LHCN-M2 (cell line): ENCODE measurements at regions not wholly inside any gene's neighbourhood (a gene's known extent, or its start where the extent isn't known, plus 50 kb on each side); places are given as distances from the start of the nearest gene placed in this dataset.
A peak's percentile ranks its signal among the peaks of the same experiment; 100 is the strongest.

Experiments used
- DNase-seq: peaks from one replicate; pipeline ENCODE4 v3.0.0-alpha.2; 2012; ENCODE audit warnings: low read depth

DNA sequence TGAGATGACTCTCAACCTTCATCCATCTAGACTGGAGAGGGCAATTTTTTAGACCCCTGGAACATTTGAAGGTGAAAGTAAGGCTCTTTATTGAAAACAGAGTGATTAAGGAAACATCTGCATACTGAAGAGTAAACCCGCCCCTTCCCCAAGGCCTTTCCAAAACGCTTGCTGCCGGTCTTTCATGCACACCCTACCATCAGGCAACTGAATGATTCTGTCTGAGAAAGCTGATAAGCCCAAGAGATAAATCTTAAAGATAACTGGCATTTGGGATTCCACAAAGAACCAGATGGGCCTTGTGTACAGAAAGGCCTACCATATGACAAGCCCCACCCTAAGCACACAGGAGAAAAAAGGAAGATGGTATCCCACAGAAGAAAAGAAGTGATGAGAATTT, 54.4 kb upstream of the PIK3R1 start:
- no peak for DNase-seq

DNA sequence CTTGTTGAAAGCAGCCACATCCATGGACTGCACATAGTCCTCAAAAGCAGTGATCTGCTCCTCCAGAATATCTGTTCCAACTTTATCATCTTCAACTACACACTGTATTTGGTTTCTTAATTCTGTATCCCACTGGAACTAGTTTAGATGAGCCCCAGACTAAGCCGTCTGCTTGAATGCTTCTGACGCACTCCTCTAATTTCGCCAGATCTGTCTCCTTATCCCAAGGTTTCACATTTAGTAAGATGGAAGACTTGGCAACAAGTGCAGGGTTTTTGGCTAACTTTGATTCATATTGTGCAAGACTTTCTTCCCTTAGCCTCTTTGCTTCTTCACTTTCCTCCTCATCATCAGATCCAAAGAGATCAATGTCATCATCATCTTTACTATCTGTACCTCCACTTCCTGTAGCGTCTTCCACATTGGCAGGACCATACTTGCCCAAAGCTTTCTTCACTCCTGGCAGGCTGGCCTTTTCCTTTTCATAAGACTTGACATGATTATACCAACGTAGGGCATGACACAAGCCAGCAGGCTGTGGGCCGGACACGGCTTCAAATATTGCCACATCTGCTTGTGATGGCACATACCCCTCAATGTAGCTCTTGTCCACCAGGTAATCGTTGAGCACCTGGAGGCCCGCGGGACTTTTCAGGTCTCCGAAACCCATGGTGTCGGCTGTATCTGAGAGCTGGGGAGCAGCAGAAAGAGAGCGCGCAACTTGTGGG, 56.2 kb upstream of the PIK3R1 start:
- DNase-seq: no peak

DNA sequence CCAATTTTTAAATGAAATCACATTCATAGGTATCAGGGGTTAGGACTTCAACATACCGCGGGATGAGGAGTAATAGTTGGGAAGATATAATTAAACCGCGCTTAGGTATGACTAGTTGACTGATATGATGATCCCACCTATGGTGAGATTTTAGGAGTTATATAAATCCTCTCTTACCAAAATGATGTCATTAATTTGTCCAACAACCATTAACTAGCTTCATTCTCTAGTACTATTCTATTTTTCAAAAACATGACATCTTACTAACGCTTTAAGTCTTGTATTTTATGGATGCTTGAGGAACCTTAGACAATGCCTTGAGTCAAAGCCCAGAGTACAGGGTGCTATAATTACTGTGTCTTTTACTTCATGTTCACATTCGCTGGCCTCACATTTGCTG, 59.6 kb upstream of the PIK3R1 start:
- no peak for DNase-seq

DNA sequence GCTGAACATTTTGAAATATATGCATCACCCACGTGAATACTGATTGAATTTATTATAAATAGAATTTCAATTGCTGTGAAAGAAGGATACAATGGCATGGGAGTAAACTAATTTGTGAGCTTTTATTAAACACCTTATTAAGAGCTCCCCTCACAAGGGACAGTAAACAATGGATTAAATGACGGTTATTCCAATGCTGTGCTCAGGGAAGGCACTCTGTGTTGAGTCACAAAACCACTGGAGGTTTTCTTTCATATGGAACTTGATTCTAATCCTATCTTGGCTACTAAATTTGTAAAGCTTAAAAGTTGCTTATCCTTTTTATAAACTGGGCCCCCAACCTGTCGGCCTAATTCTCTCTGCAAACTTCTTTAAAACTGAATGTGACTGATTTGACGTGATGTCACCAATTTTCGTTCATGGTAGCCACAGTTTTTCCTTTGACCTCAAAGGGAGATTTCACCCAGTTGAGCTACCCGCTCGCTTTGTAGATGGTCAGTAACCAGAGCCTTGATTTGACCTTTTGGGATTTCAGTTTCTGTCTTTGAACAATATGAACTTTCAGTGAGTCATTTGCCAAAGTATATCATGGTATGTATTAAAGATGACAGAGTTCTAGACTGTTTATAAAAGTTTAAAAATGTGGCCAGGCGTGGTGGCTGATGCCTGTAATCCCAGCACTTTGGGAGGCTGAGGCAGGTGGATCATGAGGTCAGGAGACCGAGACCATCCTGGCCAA, 61.3 kb upstream of the PIK3R1 start:
- no peak for DNase-seq

DNA sequence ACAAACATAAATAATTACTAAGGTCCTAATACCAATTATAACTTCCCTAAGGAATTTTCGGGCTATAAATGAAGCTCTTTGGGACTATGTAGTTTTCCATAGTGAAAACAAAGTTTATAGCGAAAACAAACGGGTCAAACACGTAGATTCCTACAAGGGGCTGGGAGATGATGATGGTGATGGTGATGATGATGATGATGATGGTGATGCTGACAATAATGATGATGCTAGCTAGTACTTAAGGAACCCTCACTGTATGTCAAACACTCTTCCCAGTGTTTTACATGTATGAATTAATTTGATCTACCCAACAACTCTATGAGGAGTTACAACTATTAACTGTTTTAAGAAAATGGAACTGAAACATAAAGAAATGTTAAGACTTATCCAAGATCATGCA, 63.7 kb upstream of the PIK3R1 start:
- DNase-seq: no peak

DNA sequence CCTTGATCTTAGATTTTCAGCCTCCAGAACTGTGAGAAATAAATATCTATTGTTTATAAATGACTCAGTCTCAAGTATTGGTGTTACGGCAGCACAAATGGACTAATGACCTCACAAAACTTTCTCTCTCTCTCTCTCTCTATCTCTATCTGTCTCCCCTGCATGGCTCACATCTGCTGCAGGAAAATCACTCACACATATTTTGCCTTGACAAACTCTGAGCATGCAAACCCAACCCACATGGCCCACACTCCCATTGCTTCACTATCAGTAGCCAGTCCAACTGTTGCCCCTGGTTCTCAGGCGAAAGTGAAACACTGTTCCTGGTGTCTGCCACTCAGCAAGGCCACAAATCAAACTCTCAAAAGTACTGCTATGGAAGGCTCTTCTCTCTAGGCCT, 66.4 kb upstream of the PIK3R1 start:
- DNase-seq: peak; percentile 45

DNA sequence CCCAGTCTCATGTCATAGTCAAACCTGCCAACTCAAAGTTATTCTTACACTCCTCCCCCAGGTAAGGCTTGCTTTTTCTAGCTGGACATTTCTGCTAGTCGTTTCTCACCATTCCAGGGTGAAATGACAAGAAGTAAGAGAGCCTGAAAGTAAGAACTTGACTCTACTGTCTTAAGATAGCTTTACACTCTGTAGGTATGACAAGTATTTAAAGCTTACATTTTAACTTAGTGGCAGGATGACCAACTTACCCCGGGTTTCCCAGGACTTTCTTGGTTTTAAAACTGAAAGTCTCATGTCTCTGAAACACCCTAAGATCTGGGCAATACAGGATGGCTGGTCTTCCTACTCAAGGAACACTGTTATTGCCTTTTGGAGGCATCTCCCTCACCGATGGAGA, 67.5 kb upstream of the PIK3R1 start:
- no peak for DNase-seq

DNA sequence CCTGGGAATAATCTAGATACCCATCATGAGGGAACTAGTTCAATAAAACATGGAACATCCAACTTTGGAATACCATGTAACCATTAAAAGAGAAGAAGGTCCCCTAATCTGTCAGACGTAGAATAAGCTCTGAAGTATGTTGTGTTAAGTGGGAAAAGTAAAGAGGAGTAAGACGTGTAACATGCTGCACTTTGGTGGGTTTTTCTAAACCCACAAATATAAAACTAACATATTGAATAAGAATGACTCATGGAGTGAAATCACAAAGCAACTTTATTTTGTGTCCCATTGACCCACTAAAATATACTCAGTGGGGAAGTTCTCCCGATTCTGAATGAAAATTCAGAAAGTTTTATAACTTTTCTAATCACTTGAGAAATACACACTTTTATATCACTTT, 67.9 kb upstream of the PIK3R1 start:
- DNase-seq: no peak

DNA sequence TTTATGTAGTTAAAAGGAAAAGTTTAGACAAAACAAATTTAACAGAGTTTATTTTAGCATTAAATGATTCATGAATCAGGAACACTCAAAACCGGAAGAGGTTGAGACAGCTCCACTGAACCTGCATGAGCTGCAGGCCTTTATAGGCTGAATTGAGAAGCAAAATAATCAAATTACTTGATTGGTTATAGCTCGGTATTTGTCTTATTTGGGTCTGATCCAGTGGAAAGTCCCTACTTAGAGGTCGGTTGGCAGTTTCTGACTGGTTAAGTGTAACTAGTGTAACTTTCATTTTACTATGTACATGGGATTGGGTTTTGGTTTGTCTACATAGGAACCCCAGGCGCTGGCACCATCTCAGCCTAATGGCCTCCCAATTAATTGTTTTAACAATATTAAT, 74.1 kb upstream of the PIK3R1 start:
- DNase-seq: peak; percentile 22

DNA sequence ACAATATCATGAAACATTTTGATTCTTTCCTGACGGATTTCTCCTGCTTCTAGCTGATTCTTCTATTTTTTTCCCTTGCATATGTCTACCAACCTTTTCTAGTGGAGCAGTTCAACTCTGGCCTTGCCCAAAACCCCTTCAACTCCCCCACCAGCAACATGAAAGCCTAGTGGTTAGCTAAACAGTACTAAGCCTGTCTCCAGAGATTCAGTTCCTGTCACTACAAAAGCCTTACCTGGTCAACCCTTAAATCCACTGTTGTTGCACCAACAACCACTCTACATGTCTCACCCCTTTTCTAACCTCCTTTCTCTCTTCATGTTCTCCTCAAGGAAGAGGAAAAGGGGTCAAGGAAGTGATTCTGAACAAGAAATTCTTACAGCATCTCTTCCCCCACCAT, 74.8 kb upstream of the PIK3R1 start:
- no peak for DNase-seq

DNA sequence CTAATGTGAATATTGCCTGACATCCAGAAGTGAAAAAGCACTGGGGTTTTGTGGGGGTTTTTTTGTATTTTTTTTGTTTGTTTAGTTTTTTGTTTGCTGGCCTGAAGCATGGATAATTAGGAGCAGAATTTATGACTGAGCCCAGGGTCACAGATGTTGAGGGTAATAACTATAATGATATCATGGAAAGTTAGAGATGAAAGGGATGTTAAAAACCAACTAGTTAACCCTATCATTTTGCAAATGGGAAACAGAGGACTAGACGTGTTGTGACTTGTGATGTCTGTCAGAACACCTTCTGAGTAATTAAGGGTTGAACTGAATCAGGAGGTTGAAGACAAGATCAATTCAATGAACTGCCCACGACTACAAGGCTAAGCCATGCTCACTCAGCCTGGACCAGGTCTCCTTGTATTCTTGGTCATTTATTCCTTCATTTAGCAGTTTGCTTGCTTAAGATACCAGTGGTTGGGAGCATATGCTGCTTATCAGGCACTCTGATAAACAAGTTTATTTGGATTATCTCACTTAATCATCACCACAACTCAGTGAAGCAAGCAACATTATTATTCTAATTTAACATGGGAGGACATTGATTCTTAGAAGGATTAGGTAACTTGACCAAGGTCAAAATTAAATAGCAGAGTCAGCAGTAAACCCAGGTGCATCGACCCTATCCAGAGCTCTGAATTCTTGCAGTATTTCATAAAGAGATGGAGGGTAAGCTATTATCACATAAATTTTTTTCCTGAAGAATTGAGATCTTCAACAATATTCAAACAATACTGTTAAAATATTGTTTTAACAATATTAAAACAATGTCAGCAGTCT, 75.7 kb upstream of the PIK3R1 start:
- no peak for DNase-seq

DNA sequence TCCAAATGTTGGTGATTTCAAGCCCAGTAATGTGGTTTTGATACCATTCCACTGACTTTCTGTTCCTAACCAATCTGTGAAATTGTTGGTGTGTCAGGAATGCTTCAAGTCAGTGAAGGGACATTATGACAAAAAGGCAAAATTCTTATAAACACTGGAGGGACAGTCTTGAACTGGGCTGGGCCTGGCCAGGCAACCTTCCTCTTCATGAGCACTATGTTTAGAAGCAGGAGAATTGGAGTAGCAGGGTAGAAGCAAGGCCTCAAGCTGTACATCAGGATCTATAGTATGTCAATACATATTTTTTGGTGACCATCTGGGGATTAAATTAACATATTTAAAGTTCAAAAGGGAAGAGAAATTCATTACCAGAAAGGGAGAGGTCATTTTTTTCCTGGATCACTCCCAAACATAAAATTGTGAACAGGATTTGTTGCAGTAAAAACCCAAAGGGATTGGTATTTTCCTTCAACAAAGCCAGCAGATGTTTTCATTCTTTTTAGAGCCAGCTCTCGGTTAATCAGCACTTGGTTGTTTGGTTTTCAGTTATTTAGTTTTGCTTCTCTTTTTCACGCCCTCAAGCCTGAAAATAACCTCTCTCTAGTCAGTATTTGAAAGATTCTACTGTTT, 77.9 kb upstream of the PIK3R1 start:
- no peak for DNase-seq

DNA sequence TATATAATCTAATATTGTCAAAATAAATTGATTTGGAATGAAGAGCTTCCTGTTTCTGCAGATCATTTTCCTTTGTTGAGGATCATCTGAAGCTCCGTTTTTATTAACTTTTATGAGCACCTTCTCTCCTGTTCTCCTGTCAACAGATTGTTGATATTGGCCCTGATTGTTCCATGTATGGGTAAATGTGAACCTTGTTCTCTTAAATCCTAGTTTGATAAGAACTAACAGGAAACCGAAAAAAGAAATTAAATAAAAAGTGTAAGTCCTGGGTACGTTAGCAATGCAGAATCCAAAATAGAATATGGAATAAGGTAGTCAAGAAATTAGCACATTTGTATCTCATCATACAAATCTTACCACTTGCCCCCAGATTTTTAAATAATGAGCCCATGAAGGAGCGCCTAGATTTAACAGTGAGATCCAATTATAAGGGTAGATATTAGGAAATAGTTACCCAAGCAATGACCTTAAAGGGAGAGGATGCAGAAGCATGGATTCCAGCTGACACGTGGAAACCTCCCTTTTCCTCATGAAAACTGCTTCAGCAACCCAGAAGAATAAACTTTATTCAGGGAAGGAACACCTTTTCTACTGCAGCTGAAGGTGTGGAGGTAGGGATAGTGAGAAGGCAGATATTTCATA, 80.8 kb upstream of the PIK3R1 start:
- DNase-seq: no peak

DNA sequence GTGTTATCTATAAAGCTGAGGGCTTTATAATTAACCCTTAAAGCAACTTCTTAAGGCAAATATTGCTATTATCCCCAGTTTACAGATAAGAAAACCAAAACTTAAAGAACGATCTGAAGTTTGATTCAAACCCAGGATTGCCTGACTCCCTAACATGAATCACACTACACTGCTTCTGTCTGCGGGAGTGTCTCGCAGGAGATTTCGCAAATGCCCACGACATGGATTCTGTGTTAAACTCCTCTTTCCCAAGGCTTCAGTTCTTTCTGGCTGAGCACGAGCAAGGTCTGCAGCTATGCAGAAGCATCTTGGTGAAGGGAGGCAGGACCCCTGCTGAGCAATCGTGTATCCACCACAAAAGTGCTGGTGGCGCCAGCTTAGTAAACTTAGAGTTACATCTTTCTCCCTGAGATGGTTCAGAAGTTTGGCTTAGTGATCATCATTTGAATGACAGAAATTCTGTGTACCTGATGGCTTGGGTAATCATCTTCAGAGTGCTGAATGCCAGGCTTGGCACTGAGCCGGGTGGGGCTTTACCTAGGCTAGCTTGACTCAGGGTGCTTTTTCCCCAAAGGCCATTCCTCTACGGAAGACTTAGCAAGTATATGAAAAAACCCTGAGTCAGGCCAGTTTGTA, 81.4 kb upstream of the PIK3R1 start:
- no peak for DNase-seq

DNA sequence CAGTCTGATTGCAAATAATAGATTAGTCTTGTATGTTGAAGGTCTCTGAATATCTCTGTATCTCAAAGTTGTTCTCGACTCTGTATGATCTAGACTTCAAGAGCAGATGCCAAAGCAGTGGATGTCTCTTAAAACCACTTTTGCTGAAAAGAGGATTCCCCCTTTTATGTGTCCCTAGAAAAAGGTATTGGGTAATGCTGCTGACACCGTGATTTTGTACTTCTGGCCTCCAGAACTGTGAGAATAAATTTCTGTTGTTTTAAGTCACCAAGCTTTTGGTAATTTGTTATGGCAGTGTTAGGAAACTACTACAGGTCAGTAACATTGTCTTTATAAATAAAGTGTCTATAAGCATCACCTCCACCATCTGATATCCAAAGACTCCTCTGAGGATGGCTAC, 85.3 kb upstream of the PIK3R1 start:
- no peak for DNase-seq

DNA sequence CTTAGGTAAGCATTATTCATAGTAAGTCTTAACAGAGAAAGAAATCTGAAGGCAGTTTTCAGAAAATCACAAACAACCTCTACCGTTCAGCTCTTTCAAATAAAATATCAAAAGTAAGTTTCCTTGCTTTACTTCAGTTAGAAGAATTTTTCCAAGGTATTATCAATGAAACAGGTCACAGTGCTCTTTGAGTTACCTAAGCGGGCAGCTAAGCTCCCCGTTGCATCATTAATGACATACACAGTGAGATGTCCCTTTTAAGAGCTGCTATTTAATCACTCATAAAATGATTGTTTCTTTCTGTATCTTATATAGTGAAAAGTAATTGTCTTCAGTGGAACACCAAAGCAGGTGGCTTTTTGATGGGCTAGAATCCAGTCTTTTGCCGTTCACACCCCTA, 86.2 kb upstream of the PIK3R1 start:
- DNase-seq: no peak

DNA sequence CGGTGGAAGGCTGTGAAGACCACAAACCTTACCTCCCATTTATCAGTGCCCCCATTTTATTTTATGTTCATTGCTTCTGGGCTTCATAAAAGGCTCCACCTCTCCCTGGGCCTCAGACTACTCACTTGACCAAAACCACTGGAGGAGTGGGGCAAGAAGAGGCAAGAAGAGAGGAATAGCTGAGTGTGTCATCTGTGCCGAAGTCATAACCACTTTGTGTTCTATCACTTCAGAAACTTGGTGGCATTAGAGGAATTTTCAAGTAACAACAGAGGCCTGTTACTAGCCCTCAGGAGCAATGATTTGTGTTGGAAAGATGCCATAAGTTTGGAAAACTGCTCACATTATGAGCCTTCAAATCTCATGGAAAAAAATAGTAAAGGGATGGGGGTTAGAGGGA, 88.7 kb upstream of the PIK3R1 start:
- DNase-seq: no peak

DNA sequence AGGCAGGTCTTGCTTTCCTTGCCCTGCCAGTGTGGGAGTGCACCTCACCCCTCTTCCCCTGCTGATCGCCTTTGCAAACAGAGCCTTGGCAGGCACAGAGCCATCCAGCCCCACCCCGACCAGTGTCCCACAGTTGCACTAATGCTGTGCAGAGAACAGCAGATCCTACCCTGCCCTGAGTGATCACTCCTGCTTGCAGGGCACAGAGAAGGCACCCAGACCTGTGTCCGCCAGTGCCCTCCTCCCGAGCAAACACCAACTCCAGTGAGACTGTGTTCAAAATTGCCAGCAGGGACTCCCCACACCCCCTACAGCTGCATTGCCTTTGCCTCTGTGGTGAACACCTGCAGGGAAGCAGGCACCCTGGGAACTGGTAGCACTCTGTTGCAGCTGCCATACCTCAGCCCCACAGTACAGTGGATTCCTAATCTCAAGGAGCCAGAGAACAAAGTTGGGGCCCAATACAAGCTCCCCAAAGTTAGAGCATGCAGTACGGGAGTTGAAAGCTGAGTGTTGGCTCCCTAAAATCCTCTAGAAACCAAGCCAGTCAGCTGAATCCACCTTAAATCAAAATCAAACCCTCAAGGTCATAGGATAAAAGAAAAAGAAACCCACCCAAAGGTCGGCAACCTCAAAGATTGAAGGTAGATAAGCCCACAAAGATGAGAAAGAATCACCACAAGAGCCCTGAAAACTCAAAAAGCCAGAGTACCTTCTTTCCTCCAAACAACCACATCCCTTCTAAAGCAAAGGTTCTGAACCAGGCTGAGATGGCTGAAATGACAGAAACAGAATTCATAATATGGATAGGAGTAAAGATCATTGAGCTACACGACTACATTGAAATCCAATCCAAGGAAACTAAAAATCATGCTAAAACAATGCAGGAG, 92.9 kb upstream of the PIK3R1 start:
- DNase-seq: no peak

DNA sequence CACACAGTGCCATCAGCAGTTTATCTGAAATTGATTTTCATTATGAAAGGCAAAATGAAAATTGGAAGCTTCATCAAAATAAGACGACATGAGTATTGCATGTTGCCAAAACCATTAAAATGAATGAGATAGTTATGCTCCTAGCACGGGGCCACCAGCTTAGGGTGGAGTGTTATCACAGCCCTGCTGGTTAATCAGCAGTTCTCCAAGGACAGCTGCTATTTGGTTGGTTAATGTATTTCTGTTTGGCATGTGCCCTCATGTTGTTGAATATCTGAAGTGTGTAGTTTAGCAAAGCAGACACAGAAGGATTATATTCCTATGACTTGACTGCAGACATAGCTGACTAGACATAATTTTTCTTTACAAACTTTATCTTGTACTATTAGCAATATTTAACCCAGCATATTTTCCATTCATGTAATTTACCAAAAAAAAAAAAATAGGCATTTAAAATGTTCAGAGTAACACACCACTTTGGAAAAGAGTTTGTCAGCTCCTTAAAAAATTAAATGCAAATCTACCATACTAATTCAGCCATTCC, 98.6 kb upstream of the PIK3R1 start:
- DNase-seq: peak; percentile 27

DNA sequence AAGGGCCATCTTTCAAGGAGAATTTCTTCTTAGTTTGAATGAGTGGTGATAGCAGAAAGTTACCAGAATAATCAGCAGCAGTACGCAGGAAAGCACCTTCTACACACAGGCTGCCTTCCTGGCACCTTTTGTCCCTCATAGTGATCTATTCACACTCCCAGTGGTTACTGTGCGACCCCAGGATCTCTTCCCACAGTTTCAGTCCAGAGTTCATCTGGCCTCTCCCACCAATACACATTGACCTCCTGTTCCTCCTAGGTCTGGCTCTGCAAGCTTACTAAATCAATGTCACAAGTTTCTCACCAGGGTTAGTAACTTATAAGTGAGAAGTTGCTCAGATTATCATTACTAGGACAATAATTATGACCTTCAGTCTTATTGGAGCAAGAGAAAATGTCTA, 99.1 kb upstream of the PIK3R1 start:
- DNase-seq: no peak
